Coronary artery (tissue), 2 donors: ENCODE measurements at regions not wholly inside any gene's neighbourhood (a gene's known extent, or its start where the extent isn't known, plus 50 kb on each side); places are given as distances from the start of the nearest gene placed in this dataset.

Source experiments
- DNase-seq: peaks from one replicate; pipeline ENCODE4 v3.0.0-alpha.2; 2017; ENCODE audit warnings: low spot score
- H3K27ac ChIP-seq, 2 donors: fragments of 200-600 bp; sonication (generic); one replicate each; pipeline ENCODE4 v1.5.1; 2016 to 2019
- H3K4me3 ChIP-seq: fragments of 200-600 bp; sonication (generic); 2 replicates; pipeline ENCODE4 v1.5.1; 2016; ENCODE audit warnings: mild to moderate bottlenecking, moderate library complexity
- TF ChIP-seq, protein P1 (sequence below): fragments of 200-600 bp; sonication (generic); IDR thresholded peaks from one replicate; pipeline ENCODE4 v1.5.1; 2019; ENCODE audit warnings: antibody characterized with exemption

DNA sequence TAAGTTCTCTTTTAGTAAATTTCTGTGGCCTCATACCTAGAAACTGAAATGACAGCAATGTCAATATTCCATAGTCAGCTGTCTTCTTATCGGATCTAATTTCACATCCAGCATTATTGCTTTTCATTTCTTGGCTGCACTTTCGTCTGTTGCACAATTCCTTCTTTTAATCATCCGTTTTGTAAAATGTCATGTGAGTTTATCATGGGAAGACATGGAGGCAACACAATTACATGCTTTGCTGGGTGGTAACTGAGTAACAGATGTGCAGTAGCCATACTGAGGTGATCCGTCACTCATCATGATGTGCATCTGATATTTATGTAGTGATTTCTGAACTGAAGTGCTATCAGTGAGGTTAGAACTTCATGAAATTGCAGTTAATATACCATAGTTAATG, 68.3 kb upstream of the SLC7A11 start:
- TF ChIP-seq, protein P1, sequence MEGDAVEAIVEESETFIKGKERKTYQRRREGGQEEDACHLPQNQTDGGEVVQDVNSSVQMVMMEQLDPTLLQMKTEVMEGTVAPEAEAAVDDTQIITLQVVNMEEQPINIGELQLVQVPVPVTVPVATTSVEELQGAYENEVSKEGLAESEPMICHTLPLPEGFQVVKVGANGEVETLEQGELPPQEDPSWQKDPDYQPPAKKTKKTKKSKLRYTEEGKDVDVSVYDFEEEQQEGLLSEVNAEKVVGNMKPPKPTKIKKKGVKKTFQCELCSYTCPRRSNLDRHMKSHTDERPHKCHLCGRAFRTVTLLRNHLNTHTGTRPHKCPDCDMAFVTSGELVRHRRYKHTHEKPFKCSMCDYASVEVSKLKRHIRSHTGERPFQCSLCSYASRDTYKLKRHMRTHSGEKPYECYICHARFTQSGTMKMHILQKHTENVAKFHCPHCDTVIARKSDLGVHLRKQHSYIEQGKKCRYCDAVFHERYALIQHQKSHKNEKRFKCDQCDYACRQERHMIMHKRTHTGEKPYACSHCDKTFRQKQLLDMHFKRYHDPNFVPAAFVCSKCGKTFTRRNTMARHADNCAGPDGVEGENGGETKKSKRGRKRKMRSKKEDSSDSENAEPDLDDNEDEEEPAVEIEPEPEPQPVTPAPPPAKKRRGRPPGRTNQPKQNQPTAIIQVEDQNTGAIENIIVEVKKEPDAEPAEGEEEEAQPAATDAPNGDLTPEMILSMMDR = no peak
- DNase-seq = no peak
- no peak overlapping the region for H3K4me3 ChIP-seq
- H3K27ac ChIP-seq = no peak overlapping the region

DNA sequence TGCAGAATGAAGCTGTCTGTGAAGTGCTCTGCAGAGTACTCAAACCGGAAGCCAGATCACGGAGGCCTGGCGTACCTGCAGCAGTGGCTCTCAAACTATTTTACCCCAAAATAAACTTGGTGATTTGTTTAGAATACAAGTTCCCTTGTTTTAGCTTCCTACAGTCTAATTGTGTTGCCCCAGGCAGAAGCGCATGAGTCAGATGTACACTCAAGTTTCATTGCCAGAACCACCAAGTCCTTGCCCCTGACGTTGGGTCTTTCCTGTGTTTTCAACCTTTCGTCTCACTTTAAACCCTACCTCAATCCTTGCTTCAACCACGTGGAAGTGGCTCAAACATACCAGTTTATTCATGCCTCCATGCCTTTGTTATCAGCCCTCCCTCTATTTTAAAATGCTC, 66.2 kb upstream of the SLC7A11 start:
- no peak for DNase-seq
- H3K27ac ChIP-seq = no peak overlapping the region
- TF ChIP-seq, protein P1 = no peak
- no peak overlapping the region for H3K4me3 ChIP-seq

DNA sequence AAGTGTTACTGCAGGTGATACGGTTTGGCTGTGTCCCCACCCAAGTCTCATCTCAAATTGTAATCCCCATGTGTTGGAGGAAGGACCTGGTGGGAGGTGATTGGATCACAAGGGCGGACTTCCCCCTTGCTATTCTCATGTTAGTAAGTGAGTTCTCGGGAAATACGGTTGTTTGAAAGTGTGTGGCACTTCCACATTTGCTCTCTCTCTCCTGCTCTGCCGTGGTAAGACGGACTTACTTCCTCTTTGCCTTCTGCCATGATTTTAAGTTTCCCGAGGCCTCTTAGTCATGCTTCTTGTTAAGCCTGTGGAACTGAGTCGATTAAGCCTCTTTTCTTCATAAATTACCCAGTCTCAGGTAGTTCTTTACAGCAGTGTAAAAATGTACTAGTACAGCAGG, 65.2 kb upstream of the SLC7A11 start:
- TF ChIP-seq, protein P1 = no peak
- no peak overlapping the region for H3K27ac ChIP-seq
- DNase-seq = no peak
- no peak overlapping the region for H3K4me3 ChIP-seq

DNA sequence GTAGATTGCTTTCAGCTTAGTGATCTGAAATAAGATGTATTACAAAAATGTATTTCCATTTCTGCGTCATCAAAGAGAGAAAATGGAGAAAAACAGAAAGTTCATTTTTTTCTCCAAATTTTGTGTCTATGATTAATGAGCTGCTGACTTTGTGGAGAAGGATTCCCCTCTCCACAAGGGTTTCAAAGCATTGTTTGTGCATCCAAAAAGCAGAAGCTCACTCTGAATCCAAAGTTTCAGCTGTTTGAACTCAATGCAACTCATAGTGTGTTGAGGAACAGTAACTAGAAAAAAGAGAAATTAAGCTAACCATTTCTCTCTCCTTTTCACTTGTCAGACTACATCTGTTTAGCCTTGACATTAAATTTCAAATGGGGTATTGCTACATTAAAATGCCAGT, 62.9 kb upstream of the SLC7A11 start:
- TF ChIP-seq, protein P1 = no peak
- H3K27ac ChIP-seq = no peak overlapping the region
- H3K4me3 ChIP-seq = no peak overlapping the region
- no peak for DNase-seq

DNA sequence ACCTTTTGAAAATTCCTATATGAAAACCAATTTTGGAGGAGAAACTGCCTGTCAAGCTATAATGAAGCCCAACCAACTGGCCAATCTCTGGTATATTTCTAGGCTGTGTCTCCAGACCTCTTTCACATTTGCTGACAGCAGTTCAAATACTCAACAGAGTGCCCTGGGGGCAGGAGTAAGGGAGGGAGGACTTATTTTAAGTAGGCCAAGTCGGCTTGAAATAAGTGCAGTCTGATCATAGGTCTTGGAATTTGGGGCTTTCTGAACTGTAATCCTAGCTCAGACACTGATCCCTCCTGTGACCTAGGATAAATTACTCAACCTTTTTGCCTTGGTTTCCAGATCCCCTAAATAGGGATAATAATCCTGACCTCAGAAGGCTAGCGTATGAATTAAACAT, 59.4 kb upstream of the SLC7A11 start:
- TF ChIP-seq, protein P1 = no peak
- DNase-seq = no peak
- no peak overlapping the region for H3K27ac ChIP-seq
- no peak overlapping the region for H3K4me3 ChIP-seq

DNA sequence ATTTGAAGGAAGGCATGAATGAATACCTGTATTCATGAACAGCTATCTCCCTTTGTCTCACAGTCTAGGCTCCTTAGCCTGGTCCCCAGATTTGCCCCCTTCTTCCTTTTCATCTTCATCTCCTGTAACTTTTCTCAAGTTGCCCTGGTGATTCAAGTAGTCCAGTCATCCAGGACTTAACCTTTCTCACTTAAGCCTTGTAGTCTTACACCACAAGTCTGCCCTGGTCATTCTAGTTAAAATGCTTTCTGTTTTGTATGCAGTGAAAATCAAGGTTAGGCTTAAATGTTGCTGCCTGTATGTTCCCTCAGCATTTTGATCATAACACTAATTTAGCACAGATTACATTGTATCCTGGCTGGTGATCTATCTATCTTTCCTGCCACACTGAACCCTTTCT, 58.5 kb upstream of the SLC7A11 start:
- TF ChIP-seq, protein P1 = no peak
- no peak for DNase-seq
- Histone ChIP-seq H3K4me3 (no peak overlapping the region), H3K27ac (no peak overlapping the region)

DNA sequence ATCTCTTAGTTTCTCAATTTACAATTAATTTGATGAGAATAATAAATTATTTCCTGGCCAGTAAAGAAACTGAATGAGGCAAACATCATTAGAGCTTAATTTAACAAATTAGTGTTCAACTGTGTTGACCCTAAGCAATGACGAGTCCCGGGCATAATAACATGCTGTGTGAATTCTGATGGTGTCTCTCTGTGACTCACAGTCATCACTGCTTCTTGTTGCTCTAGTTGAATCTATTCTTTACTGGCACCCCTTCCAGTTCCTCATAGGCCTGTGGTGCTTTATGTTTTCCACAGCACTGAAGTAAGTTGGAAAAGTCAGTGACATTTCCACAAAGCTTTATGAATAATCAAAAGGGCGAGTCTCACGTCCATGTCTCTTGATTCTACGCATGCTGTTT, 57.7 kb upstream of the SLC7A11 start:
- DNase-seq = no peak
- Histone ChIP-seq H3K27ac (no peak overlapping the region), H3K4me3 (no peak overlapping the region)
- TF ChIP-seq, protein P1 = no peak
